H1 (cell line): ENCODE measurements at regions not wholly inside any gene's neighbourhood (a gene's known extent, or its start where the extent isn't known, plus 50 kb on each side); places are given as distances from the start of the nearest gene placed in this dataset.

Experiments
- CBX5 ChIP-seq: fragments of 300-800, 300-1000 bp; sonication (generic); IDR thresholded peaks from 2 replicates; pipeline ENCODE4 v1.7.1; 2016; ENCODE audit warnings: antibody characterized with exemption, low read length, low read depth
- EGR1 ChIP-seq: IDR thresholded peaks from 2 replicates; pipeline ENCODE4 v1.6.1; 2011; ENCODE audit warnings: low read depth, low read length, borderline replicate concordance
- KDM5A ChIP-seq: fragments of 200-600 bp; IDR thresholded peaks from 2 replicates; pipeline ENCODE4 v1.7.1; 2012; ENCODE audit warnings: mild to moderate bottlenecking, low read length, inconsistent platforms, mixed read lengths
- PHF8 ChIP-seq: fragments of 200-600 bp; sonication (generic); conservative IDR thresholded peaks from 2 replicates; pipeline ENCODE4 v1.7.1; 2012; ENCODE audit warnings: low read depth, mild to moderate bottlenecking, inconsistent platforms, low read length, moderate library complexity

GRCh38 chr14:40197344-40197743, 765.1 kb upstream of the FBXO33 start (continued):
- TF ChIP-seq PHF8 (no peak), EGR1 (no peak), CBX5 (no peak), KDM5A (no peak)
